ENCODE measurements at regions not wholly inside any gene's neighbourhood (a gene's known extent, or its start where the extent isn't known, plus 50 kb on each side); places are given as distances from the start of the nearest gene placed in this dataset.
"Not testable (repeated sequence)": the region's sequence is repeated elsewhere in the genome, so short reads cannot be mapped to it uniquely, and the experiment has no call there.

DNA sequence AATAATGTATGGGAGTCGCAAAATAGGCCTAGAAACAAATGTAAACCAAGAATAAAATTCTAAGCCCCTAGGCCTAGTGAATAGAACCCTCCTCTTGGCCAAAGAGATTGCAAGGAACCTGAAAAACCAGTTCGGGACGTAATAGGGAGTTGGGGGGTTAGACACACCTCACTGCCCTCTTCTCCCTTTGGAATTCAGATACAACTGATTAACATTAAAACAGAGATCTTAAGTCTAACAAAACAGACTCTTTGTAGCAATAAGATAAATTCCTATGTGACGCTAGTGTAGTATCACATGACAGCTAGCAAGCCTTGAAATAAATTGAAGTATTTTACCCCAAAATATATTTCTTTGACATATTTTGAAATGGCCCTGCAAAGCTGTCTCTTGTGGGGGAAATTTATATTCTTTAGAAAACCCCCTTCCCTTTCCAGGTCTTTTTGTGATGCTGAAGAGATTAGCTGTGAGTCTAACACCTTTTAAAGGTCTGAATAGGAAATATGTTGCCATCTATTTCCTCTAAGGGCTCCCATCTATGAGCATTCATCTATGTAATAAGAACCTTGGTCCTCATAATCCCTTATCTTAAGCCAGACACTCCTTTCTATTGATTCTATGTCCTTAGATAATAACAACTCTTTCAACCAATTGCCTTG lies 623.4 kb upstream of the NRG3 start:
- no peak for DNase-seq (ENCODE audit: low read depth)

DNA sequence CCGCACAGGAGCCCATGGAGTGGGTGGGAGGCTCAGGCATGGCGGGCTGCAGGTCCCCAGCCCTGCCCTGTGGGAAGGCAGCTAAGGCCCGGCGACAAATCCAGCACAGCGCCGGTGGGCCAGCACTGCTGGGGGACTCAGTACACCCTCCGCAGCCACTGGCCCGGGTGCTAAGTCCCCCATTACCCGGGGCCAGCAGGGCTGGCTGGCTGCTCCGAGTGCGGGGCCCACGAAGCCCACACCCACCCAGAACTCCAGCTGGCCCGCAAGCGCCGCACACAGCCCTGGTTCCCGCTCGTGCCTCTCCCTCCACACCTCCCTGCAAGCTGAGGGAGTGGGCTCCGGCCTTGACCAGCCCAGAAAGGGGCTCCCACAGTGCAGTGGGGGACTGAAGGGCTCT lies 610.0 kb upstream of the NRG3 start:
- not testable (repeated sequence) for DNase-seq (ENCODE audit: low read depth)

DNA sequence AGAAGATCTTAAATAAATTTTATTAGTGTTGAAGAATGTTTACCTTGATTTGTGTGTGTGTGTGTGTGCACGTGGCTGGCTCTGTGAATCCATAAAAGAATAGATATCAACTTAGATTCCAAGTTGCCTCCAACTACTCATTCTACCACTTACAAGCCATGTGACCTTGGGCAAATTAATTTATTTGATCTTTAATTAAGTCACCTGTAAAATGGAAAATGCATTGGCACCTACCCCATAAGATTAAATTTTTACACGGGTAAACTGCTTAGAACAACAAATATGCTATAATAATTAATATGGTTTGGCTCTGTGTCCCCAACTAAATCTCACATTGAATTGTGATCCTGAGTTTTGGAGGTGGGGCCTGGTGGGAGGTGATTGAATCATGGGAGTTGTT lies 604.9 kb upstream of the NRG3 start:
- no peak for DNase-seq (ENCODE audit: low read depth)

DNA sequence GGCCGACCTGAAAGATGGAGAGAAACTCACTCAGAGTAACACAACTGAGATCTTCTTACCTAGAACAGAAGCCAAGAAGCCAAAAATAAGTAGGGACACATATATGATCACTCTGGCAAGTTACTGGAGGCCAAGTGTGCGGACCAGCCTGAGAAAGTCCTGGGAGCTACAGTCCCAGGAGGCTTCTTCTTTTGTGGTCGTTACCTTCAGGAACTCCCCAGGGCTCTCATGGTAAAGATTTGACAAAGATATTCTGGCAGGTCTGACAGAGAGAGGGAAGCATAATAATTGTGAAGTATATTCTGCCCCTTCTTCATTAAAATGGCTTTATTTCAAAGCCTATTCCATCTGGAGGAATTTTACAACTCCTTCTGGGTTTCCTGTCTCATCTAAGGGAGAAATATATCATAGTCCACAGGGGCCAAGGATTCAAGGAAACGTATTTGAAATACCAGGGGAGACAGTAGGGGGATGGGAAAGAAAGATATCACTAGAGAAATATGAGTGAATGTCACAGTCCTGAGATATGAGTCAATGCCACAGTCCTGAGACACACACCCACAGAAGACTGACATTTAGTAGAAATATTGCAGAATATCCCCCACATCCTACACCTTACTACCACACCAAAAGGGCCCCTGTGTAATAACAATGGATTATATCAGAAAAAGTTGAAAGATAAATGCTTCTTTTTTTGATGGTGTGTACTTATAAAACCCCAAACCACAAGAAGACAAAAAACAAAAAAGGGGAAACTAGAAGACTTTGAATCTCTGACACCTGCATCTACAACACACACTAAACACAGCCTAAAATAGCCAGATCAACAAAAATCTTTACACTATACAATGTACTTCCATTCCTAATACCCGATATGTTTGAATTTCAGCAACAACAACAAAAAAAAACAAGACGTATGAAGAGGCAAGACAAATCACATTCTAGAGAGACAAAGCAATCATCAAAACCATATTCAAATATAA lies 594.2 kb upstream of the NRG3 start:
- DNase-seq (ENCODE audit: low read depth): no peak

DNA sequence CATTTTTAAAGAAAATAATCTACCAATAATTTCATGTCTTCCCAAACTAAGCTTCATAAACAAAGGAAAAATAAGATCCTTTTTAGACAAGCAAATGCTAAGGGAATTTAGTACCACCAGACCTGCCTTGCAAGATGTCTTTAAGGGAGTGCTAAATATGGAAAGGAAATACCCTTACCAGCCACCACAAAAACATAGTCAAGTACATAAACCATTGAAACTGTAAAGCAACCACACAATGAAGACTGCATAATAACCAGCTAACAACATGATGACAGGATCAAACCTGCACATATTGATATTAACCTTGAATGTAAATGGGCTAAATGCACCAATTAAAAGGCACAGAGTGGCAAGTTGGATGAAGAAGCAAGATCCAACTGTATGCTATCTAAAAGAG lies 586.5 kb upstream of the NRG3 start:
- no peak for DNase-seq (ENCODE audit: low read depth)

DNA sequence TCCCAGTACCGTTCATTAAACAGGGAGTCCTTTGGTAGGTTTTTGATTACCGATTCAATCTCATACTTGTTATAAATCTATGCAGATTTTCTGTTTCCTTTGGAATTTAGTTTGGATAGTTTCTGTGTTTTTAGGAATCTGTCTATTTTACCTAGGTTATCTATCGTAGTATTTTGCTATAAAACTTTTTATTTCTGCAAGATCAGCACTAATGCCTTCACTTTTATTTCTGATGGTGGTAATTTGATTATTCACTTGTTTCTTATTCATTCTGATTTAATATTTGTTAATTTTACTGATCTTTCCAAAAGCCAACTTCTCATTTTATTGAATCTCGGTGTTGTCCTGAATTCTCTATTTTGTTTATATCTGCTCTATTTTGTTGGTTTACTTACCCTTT lies 577.7 kb upstream of the NRG3 start:
- DNase-seq (ENCODE audit: low read depth): no peak

DNA sequence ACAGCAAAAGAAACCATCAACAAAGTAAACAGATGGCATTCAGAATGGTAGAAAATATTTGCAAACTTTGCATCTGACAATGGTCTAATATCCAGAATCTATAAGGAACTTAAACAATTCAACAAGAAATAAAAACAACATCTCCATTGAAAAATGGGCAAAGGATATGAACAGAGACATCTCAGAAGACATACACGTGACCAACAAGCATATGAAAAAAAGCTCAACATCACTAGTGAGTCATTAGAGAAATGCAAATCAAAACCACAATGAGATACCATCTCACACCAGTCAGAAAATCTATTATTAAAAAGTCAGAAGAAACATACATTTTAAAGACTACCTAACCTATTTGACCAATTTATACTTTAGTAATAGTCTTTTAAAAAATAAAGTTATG lies 571.3 kb upstream of the NRG3 start:
- DNase-seq (ENCODE audit: low read depth): no peak

DNA sequence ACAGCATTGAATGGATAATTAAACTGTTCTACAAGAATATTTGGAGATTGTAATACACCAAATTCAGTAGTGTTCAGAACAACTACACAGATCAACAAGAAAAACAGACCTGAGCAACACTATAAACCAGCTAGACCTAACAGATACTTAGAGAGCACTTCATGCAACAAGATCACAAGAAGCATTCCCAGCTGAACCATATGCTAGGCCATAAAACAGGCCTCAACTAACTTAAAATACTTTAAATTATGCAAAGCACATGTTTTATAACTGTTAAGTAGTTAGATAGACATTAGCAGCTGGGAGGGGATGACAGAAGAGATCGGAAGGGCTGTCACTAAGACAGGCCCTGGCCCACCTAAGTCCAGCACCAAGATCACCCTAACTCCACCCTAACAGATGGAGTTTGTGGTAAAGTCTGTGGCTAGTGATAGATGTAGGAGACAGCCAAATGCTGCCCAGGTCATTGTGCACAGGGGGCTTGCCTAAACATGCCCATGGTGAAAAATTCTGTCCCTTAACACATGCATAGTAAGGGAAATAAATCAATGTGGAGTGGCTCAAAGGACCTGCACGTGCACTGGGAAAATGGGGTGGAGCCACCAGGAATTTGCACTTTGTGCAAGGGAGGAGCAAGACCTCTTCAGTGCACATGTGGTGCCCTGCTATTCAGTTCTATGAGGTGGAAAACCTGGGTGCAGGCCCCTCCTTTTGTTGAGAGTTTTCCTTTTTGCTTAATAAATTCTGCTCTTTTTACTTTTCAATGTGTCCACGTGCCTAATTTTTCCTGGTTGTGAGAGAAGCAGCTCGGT lies 567.8 kb upstream of the NRG3 start:
- DNase-seq (ENCODE audit: low read depth): no peak

DNA sequence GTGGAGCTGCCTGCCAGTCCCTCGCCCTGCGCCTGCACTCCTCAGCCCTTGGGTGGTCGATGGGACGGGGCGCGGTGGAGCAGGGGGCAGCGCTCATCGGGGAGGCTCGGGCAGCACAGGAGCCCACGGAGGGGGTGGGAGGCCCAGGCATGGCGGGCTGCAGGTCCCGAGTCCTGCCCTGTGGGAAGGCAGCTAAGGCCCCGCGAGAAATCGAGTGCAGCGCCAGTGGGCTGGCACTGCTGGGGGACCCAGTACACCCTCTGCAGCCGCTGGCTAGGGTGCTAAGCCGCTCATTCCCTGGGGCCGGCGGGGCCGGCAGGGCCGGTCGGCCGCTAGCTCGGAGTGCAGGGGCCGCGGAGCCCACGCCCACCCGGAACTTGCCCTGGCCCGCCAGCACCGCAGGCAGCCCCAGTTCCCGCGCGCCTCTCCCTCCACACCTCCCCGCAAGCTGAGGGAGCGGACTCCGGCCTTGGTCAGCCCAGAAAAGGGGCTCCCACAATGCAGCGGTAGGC lies 565.9 kb upstream of the NRG3 start:
- no peak for DNase-seq (ENCODE audit: low read depth)

DNA sequence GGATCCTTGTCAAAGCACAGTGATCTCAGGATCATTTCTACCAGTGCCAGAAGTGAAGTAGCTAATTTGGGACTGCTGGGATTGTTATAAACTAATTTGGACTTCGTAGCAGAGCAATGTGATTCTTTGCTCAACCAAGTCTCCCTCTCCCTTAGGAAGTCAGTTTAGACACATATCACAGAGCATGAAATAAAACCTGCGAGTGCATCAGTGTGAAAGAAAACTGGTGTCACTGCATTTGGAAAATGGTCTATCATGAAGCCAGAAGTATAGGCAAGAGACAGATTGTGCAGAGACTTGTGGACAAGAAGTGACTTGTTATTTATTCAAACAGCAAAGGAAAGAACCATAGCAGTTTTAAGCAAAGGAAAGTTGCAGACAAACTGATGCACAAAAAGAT lies 560.5 kb upstream of the NRG3 start:
- DNase-seq (ENCODE audit: low read depth): no peak

DNA sequence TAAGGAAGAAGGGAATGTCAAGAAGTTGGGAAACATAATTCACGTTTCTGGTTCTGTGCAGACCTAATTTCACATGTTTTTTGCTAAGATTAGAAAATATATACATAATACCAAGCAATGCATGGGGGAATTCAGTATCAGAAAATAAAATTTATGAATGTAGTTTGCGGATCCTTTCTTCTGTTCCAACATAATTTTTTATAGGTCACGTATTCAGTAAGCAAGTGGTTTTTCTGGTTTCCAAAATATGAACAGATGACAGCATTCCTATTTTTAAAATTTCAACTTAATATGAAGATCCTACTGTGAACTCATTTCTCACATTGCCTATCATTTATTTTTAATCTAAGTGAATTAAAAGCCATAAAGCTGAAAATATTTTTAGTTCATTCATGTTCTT lies 560.0 kb upstream of the NRG3 start:
- no peak for DNase-seq (ENCODE audit: low read depth)

DNA sequence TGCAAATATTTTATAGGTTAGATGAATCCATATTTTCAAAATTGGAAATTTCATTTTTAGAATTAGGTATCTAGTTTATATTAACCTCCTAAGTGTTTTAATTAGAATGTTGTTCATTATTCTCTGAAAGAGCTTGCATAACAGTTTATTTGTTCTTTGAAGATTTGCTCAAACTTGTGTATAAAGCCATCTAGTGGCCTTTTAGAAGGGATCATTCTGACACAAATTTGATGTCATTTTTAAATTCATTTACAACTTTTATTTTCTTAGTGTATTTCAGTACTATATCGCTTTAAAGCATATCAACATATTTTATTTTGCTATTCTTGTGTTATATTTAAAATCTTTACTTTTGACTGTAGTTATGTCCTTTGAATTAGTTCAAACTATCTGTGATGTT lies 527.0 kb upstream of the NRG3 start:
- no peak for DNase-seq (ENCODE audit: low read depth)

DNA sequence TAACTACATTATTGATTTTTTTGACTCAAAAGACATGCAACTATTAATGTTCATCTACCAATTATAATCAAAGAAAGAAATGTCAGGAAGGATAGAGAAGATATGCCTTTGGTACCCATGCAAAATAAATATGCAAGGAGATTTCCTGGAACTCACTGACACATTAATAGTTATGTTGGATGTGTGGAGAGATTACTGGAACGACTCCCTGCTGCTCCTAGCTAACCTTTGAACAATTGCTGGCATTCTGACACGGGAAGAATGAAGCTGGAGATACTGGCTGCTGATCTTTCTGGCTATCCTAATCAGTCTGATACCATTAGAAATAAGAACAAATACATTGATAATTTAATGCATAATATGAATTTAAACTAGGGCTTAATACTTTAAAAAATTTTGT lies 507.9 kb upstream of the NRG3 start:
- DNase-seq (ENCODE audit: low read depth): no peak

DNA sequence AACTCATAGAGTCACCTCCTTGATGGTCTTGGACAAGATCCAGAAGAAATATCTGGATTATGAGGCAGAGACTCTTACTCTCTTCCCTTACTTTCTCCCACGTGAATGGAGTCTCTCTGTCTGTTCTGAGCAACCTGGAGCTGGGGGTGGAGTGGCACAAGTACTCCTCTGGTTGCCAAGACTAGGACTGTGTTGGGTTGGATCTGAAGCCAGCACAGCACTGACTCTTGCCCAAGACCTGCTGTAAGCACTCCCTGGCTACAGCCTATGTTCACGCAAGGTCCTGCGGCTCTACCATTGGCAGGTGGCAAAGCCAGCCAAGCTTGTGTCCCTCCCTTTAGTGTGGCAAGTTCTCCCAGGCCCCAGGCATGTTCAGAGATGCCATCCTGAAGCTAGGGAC lies 488.2 kb upstream of the NRG3 start:
- DNase-seq (ENCODE audit: low read depth): no peak

DNA sequence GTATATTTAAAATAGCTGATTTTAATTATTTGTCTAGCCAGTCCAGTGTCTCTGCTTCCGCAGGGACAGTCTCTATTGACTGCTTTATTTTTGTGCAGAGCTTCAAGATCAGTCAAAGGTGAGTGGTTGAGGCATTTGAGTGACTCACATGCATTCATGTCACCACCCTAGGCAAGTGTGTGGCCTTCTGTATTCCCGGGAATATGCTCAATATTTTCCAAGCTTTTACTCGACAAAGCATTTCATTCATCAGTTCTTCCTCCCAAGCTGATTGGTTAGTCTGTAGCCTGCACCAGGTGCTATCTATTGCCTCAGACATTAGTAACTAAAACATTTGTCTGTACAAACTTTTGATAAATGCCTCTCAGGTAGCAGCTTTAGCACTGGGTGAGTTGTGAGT lies 471.5 kb upstream of the NRG3 start:
- DNase-seq (ENCODE audit: low read depth): no peak

DNA sequence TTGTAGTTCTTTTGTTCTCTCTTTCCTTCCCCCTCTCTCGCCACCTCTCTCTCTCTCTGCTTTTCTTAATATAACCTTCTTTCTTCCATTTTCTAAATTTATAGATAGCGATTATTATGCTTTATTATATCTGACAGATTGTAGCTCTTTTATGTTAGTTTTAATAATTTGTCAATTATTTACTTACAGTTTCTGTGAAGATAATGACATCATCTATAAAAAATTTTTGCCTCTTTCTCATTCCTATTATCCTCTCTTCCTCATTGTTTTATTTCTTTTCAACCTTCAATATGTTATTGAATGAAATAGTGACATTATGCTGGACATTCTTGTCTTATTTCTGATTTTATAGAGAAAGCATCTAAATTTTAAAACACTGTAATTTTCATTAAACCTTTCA lies 469.6 kb upstream of the NRG3 start:
- DNase-seq (ENCODE audit: low read depth): no peak

DNA sequence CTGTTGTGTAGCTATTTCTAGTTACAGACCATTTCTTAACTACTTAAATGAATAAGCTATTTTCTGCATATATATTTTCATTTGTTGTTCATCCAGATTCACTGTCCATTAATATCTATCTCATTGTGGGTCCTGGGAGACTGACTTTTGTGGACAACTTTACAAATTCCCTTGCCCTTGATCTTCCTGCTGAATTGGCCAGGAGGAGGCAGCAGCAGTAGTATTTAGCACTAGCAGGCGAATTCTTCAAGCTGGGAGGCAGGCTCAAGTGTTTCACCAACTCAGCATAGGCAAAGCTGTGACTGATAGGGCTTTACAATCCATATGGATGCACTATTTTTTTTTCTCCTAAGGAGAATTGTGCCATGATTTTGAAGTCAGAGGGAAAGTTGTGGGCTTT lies 461.0 kb upstream of the NRG3 start:
- DNase-seq (ENCODE audit: low read depth): no peak

DNA sequence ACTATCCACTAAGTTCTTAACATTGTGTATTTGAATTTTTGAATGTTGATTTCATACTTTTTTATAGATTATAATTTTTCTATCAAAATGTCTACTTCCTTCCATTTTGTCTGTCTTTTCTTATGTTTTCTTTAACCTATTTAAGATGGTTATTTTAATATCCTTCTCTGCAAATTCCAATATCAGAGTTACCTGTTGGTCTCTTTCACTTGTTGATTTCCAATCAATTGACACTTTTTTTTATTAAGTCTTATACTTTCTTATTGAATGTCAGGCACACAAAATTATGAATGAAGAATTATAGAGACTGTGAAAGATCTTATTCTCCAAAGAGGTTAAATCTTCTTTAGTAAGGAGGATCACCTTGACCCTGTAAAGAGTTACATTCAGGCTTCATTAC lies 448.3 kb upstream of the NRG3 start:
- DNase-seq (ENCODE audit: low read depth): no peak

DNA sequence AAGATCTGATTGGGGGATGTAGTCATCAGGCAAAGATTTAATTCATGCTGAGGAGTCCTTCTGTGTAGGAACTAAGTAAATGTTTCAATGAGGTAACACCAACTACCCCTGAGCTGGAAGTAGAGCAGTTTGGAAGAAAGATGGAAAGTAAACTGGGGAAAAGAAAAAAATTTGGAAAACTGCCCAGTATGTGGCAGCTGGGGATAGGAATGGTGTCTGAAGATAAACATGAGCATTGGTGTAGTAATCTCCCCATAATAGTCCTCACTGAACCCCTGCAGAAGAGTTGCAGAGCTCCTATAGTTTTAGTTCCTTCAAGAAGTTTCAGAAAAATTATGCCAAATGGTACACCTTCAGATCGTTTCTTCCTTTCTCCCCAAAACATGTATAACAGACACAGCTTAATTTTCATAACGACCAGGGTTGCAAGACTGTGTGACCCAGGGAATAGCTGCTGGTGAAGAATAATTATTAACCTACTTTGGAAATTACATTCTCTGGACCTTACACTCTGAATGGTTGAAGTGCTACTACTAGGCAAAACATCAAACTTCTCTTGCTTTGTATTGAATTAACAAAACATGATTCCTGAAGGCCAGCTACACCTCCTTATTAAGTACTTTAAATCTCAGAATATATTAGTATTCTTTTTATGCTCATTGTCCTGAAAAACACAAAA lies 446.4 kb upstream of the NRG3 start:
- DNase-seq (ENCODE audit: low read depth): no peak

DNA sequence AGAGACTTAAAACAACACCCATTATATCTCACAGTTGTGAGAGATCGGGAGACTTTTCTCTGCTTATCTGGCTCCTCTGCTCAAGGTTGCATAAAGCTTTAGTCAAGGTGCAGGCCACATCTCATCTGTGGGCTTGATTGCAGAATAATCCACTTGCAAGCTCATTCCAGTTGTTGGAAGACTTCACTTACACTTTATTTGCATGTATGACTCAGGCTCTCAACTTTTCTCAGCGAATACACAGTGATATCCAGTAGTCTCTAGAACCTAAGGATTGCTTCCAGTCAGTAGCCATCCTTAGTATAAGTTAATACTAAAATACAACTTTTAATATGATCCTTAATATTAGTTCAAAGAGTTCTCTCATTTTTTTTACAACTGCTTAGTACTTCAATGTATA lies 435.5 kb upstream of the NRG3 start:
- no peak for DNase-seq (ENCODE audit: low read depth)

DNA sequence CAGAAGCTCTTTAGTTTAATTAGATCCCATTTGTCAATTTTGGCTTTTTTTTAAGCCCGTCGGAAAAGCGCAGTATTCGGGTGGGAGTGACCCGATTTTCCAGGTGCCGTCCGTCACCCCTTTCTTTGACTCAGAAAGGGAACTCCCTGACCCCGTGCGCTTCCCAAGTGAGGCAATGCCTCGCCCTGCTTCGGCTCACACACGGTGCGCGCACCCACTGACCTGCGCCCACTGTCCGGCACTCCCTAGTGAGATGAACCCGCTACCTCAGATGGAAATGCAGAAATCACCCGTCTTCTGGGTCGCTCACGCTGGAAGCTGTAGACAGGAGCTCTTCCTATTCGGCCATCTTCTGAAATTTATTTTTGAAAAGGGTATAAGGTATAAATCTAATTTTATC lies 433.4 kb upstream of the NRG3 start:
- not testable (repeated sequence) for DNase-seq (ENCODE audit: low read depth)

All from activated T-cell treated with anti-CD3 and anti-CD28 coated beads for 24 hours (primary cell).